Bronchial epithelial cell (primary cell): ENCODE measurements at regions not wholly inside any gene's neighbourhood (a gene's known extent, or its start where the extent isn't known, plus 50 kb on each side); places are given as distances from the start of the nearest gene placed in this dataset.

Source experiments
- DNase-seq: peaks from one replicate; pipeline ENCODE4 v3.0.0-alpha.2; 2010; ENCODE audit warnings: low read depth
- FAIRE-seq: peaks from 2 replicates; lab custom pipeline; 2011; peaks lifted over from hg19 to GRCh38; lab: Jason Lieb, UNC
- H3K27me3 ChIP-seq: 2 replicates; pipeline ENCODE4 v1.5.1; 2011; ENCODE audit warnings: low read length; ENCODE audit not compliant: control insufficient read depth, insufficient read depth
- H3K36me3 ChIP-seq: 2 replicates; pipeline ENCODE4 v1.5.1; 2011; ENCODE audit warnings: low read length; ENCODE audit not compliant: control insufficient read depth, insufficient read depth
- H3K4me3 ChIP-seq: 2 replicates; pipeline ENCODE4 v1.5.1; 2011; ENCODE audit warnings: mild to moderate bottlenecking, low read depth, low read length, control low read depth
- CTCF ChIP-seq: IDR thresholded peaks from 2 replicates; pipeline ENCODE4 v1.5.1; 2011; ENCODE audit warnings: mild to moderate bottlenecking, moderate library complexity, low read length, control low read depth, inconsistent platforms; ENCODE audit not compliant: insufficient read depth, severe bottlenecking

DNA sequence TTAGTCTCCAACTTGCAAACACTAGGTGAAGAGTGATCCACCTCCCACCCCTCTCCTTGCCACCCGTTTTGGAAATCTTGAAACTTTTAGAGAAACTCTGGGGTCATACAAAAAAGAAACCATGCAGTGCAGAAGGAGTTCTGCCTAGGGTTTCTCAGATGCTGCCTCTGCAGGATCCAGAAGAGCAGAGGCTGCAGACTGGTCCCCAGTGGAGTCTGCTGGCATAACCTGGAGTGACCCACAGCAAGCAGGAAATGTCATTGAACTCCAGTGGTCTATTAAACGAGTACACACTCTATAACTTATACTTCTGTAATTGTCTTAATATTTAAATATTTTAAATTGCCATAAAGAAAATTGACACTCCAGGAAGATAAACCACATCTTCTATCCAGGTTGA, 280.7 kb upstream of the NT5E start:
- DNase-seq, result no peak
- no peak for FAIRE-seq
- H3K4me3 ChIP-seq, result no peak overlapping the region
- H3K36me3 ChIP-seq, result no peaks in the 10 kb centered on the region
- no peak for TF ChIP-seq CTCF
- no peaks in the 10 kb centered on the region for H3K27me3 ChIP-seq

- Histone ChIP-seq H3K36me3 (no peaks in the 10 kb centered on the region), H3K4me3 (no peak overlapping the region), H3K27me3 (no peaks in the 10 kb centered on the region)
- no peak for FAIRE-seq
- DNase-seq, result no peak
- TF ChIP-seq CTCF, result no peak
These were observed 281.7 kb upstream of the NT5E start for GRCh38 chr6:85168146-85168545.

- DNase-seq (no peak), FAIRE-seq (no peak)
- no peaks in the 10 kb centered on the region for H3K27me3 ChIP-seq
- TF ChIP-seq CTCF, result no peak
- no peak overlapping the region for H3K4me3 ChIP-seq
- H3K36me3 ChIP-seq, result no peaks in the 10 kb centered on the region
These were observed 283.7 kb upstream of the NT5E start for GRCh38 chr6:85166114-85166741.

DNA sequence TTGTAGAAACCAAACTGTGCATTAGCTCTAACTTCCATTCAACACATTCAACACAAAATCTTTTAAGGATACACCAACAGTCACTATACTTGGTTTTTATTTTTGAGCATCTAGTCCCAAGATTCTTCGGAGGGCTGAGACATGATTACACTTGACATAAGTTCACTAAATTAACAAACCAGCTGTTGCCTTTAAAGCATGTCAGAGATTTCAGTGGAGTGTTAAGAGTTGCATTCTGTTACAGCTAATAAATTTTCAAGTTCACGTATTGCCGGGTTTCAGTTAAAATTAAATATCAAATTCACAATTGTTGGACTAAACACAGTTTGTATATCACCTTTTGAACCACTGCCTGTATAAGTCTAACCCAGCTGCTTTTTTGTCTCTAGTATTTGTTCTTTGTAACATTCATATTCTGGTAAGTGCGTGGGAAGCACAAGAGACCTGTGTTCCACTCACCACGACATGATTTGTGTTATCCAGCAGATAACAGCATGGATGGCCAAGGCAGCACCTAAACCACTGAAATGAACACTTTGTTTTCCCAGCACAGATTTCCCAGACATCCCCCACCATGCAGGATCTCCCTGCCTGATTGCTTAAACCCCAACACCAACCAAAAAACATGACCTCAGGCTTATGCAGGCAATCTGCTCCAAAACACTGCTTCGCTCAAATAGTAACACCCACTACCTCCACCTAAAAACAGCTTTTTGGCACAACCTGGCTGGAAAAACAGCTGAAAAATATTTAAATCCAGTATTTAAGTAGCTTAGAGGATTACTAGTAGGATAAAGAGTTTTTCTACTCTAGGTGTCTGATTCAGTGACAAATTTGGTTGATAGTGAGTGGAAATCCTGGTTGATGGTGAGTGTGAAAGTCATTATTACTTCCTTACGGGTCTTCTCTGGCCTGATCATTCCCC, 286.5 kb upstream of the NT5E start:
- H3K4me3 ChIP-seq, result no peak overlapping the region
- TF ChIP-seq CTCF, result no peak
- H3K27me3 ChIP-seq, result no peaks in the 10 kb centered on the region
- FAIRE-seq (peak; percentile 50), DNase-seq (no peak)
- H3K36me3 ChIP-seq, result no peaks in the 10 kb centered on the region

DNA sequence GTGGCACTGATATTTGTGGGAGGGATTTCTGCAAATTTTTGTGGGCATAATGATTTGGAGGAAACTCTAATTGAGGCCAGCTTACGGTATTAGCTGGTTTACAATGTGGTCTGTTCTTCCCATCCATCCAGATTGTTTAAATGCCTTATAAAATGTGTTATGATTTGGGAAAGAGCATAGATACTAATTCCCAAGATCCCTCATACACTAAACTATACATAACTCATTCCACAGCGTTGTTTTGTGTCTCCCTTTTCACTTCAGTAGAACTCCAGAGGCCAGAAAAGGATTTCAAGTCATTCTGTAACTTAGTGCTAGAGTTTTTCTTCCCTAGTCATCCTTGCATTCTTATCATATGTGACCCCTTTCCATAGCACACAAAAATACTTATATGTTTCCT, 292.6 kb upstream of the NT5E start:
- no peak for FAIRE-seq
- no peak overlapping the region for H3K4me3 ChIP-seq
- no peak for TF ChIP-seq CTCF

GRCh38 chr6:85143676-85144075, 306.2 kb upstream of the NT5E start:
- Histone ChIP-seq H3K4me3 (no peak overlapping the region), H3K36me3 (no peaks in the 10 kb centered on the region), H3K27me3 (no peaks in the 10 kb centered on the region)
- TF ChIP-seq CTCF, result no peak
- DNase-seq (no peak), FAIRE-seq (no peak)

More for the DNA sequence above, 292.6 kb upstream of the NT5E start:
- Histone ChIP-seq H3K27me3 (no peaks in the 10 kb centered on the region), H3K36me3 (no peaks in the 10 kb centered on the region)
- no peak for DNase-seq
